Astrocyte (in vitro differentiated cells and primary cell): ENCODE measurements at regions not wholly inside any gene's neighbourhood (a gene's known extent, or its start where the extent isn't known, plus 50 kb on each side); places are given as distances from the start of the nearest gene placed in this dataset.

Experiments used
- CTCF ChIP-seq: IDR thresholded peaks from 2 replicates; pipeline ENCODE4 v1.5.1; 2011; ENCODE audit warnings: low read depth, mild to moderate bottlenecking, inconsistent platforms, low read length, moderate library complexity; ENCODE audit not compliant: insufficient read depth
- EZH2 ChIP-seq: IDR thresholded peaks from 2 replicates; pipeline ENCODE4 v1.6.1; 2012; ENCODE audit warnings: mild to moderate bottlenecking, low read length, inconsistent platforms; ENCODE audit not compliant: insufficient read depth

- TF ChIP-seq CTCF (no peak), EZH2 (no peak)
Observed at GRCh38 chr6:92840246-92840930, 579.0 kb downstream of the EPHA7 start.
